ENCODE measurements at regions not wholly inside any gene's neighbourhood (a gene's known extent, or its start where the extent isn't known, plus 50 kb on each side); places are given as distances from the start of the nearest gene placed in this dataset.

DNA sequence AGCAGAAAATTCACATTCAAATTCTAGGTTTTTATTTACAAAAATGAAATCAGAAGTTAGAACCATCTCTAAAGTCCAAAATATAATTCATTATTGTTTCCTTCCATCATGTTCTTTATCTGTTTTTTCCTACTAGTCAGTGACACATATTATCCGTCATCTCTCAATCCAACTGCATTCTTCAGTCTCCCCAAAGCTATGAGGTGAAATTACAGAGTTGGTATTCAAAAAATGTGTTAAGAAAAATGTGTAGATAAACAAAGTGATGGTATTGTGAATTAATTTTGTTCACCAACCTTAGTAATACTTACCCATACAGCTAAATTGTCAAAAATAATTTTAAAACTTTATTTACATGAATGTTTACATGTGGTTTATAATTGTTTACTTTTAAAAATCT, 448.7 kb upstream of the MIR17HG start:
- DNase-seq (ENCODE audit: low spot score) (no peak), ATAC-seq (no peak)
- Mint-ChIP-seq H3K27me3 (ENCODE audit: low read depth) (no peaks in the 10 kb centered on the region), H3K4me3 (no peak overlapping the region), H3K4me1 (no peaks in the 10 kb centered on the region), H3K36me3 (no peaks in the 10 kb centered on the region), H3K9me3 (no peaks in the 10 kb centered on the region), H3K27ac (no peak overlapping the region)
- ChIA-PET CTCF (no interaction called here), POLR2A (no interaction called here)
- TF ChIP-seq GABPB1 (CRISPR knock-in tag; IDR thresholded peaks at IDR 0.05) (no peak), E2F5 (CRISPR knock-in tag; IDR thresholded peaks at IDR 0.05) (no peak), TEAD4 (CRISPR knock-in tag; IDR thresholded peaks at IDR 0.05) (no peak), FOXJ3 (CRISPR knock-in tag; IDR thresholded peaks at IDR 0.05; ENCODE audit: borderline replicate concordance) (no peak), ZNF423 (CRISPR knock-in tag; IDR thresholded peaks at IDR 0.05) (no peak)
- TF ChIP-seq, protein P1, sequence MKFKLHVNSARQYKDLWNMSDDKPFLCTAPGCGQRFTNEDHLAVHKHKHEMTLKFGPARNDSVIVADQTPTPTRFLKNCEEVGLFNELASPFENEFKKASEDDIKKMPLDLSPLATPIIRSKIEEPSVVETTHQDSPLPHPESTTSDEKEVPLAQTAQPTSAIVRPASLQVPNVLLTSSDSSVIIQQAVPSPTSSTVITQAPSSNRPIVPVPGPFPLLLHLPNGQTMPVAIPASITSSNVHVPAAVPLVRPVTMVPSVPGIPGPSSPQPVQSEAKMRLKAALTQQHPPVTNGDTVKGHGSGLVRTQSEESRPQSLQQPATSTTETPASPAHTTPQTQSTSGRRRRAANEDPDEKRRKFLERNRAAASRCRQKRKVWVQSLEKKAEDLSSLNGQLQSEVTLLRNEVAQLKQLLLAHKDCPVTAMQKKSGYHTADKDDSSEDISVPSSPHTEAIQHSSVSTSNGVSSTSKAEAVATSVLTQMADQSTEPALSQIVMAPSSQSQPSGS (CRISPR knock-in tag; IDR thresholded peaks at IDR 0.05; ENCODE audit: borderline replicate concordance, low read depth): no peak
- TF ChIP-seq, protein P2, sequence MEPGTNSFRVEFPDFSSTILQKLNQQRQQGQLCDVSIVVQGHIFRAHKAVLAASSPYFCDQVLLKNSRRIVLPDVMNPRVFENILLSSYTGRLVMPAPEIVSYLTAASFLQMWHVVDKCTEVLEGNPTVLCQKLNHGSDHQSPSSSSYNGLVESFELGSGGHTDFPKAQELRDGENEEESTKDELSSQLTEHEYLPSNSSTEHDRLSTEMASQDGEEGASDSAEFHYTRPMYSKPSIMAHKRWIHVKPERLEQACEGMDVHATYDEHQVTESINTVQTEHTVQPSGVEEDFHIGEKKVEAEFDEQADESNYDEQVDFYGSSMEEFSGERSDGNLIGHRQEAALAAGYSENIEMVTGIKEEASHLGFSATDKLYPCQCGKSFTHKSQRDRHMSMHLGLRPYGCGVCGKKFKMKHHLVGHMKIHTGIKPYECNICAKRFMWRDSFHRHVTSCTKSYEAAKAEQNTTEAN (CRISPR knock-in tag; IDR thresholded peaks at IDR 0.05): no peak

DNA sequence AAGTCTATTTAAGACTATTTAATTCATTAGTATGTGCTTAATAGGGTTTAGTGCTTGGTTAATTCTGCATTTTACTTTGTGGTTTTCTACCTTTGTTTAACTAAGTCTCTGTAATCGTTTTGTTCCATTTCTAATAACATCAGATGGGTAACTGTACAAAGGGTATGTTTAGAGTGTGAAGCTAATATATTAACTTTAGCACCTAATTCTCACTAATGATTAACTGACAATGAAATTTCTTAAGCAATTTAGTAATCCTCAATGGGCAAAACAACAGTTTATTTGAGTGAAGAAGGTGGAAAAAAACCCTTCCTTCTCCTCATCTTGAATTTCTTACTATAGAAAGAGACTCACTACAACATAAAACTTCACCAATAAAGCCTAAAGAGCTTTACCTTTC, 448.1 kb upstream of the MIR17HG start:
- H3K27me3 Mint-ChIP-seq (ENCODE audit: low read depth): no peaks in the 10 kb centered on the region
- no peaks in the 10 kb centered on the region for H3K9me3 Mint-ChIP-seq
- H3K4me3 Mint-ChIP-seq: no peak overlapping the region
- no peak overlapping the region for H3K27ac Mint-ChIP-seq
- H3K4me1 Mint-ChIP-seq: no peaks in the 10 kb centered on the region
- POLR2A ChIA-PET: no interaction called here
- no peaks in the 10 kb centered on the region for H3K36me3 Mint-ChIP-seq
- ATAC-seq (no peak), DNase-seq (ENCODE audit: low spot score) (no peak)
- CTCF ChIA-PET: no interaction called here
- TF ChIP-seq CREM (CRISPR knock-in tag; IDR thresholded peaks at IDR 0.05): no peak
- TF ChIP-seq ARID4B (CRISPR knock-in tag; IDR thresholded peaks at IDR 0.05; ENCODE audit: borderline replicate concordance): no peak
- TF ChIP-seq ZNF425 (CRISPR knock-in tag; conservative IDR thresholded peaks at IDR 0.05): no peak
- no peak for TF ChIP-seq CDX4 (CRISPR knock-in tag; IDR thresholded peaks at IDR 0.05; ENCODE audit: borderline replicate concordance)
- TF ChIP-seq, protein P3, sequence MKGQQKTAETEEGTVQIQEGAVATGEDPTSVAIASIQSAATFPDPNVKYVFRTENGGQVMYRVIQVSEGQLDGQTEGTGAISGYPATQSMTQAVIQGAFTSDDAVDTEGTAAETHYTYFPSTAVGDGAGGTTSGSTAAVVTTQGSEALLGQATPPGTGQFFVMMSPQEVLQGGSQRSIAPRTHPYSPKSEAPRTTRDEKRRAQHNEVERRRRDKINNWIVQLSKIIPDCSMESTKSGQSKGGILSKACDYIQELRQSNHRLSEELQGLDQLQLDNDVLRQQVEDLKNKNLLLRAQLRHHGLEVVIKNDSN (CRISPR knock-in tag; IDR thresholded peaks at IDR 0.05): no peak
- no peak for TF ChIP-seq GRHL2 (CRISPR knock-in tag; IDR thresholded peaks at IDR 0.05; ENCODE audit: insufficient replicate concordance, severe bottlenecking)
- TF ChIP-seq ZNF281 (CRISPR knock-in tag; IDR thresholded peaks at IDR 0.05): no peak
- no peak for TF ChIP-seq ZNF232 (CRISPR knock-in tag; IDR thresholded peaks at IDR 0.05)
- TF ChIP-seq E2F1 (CRISPR knock-in tag; IDR thresholded peaks at IDR 0.05): no peak
- no peak for TF ChIP-seq MYBL2 (CRISPR knock-in tag; IDR thresholded peaks at IDR 0.05)
- TF ChIP-seq, protein P4, sequence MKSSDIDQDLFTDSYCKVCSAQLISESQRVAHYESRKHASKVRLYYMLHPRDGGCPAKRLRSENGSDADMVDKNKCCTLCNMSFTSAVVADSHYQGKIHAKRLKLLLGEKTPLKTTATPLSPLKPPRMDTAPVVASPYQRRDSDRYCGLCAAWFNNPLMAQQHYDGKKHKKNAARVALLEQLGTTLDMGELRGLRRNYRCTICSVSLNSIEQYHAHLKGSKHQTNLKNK (CRISPR knock-in tag; IDR thresholded peaks at IDR 0.05): no peak
